IMR-90 (cell line): ENCODE measurements at regions not wholly inside any gene's neighbourhood (a gene's known extent, or its start where the extent isn't known, plus 50 kb on each side); places are given as distances from the start of the nearest gene placed in this dataset.

ENCODE experiments used
- ATAC-seq: fragments of 200-7000 bp; cut with Tn5 transposase; 2 replicates; pipeline ENCODE4 v1.9.1; 2020; ENCODE audit warnings: low read depth, mild to moderate bottlenecking, moderate library complexity
- BruUV-seq: library from RNA; stranded (reverse); fragments of 400-500 nt; replicated peaks from 2 replicates; lab custom pipeline; 2021; lab: Mats Ljungman, UMichigan
- CTCF ChIA-PET: fragments of 300-600 bp; formaldehyde crosslinking; extraction: SDS; loops from one replicate; lab custom pipeline; 2021; ENCODE audit warnings: antibody characterized with exemption; lab: Yijun Ruan, JAX
- POLR2A ChIA-PET: fragments of 300-600 bp; sonication (Branson Sonifier 250); formaldehyde crosslinking; loops from one replicate; lab custom pipeline; 2022; ENCODE audit warnings: antibody characterized with exemption; ENCODE audit not compliant: unreplicated experiment; lab: Charles Lee
- DNase-seq: peaks from one replicate; pipeline ENCODE4 v3.0.0; 2013
- H2AFZ ChIP-seq: replicated peaks from 2 replicates; pipeline ENCODE3; 2013; ENCODE audit warnings: low read length, mild to moderate bottlenecking; ENCODE audit not compliant: poor library complexity
- H2AK5ac ChIP-seq: 2 replicates; pipeline ENCODE4 v1.6.1; 2013; ENCODE audit warnings: low read depth, low read length, inconsistent platforms
- H2AK9ac ChIP-seq: replicated peaks from 2 replicates; pipeline ENCODE3; 2013; ENCODE audit warnings: mild to moderate bottlenecking, low read depth, low read length, moderate library complexity; ENCODE audit not compliant: poor library complexity
- H2BK120ac ChIP-seq: 2 replicates; pipeline ENCODE4 v1.6.1; 2013; ENCODE audit warnings: low read depth, low read length, inconsistent platforms
- H2BK15ac ChIP-seq: 3 replicates; pipeline ENCODE4 v1.6.1; 2013; ENCODE audit warnings: low read depth, low read length, inconsistent platforms
- H2BK20ac ChIP-seq: 2 replicates; pipeline ENCODE4 v1.6.1; 2013; ENCODE audit warnings: low read depth, mild to moderate bottlenecking, inconsistent platforms, low read length, moderate library complexity
- H2BK5ac ChIP-seq: 2 replicates; pipeline ENCODE4 v1.6.1; 2013; ENCODE audit warnings: mild to moderate bottlenecking, low read depth, low read length, inconsistent platforms; ENCODE audit not compliant: poor library complexity, severe bottlenecking
- H3K14ac ChIP-seq: replicated peaks from 2 replicates; pipeline ENCODE4 v1.6.1; 2013; ENCODE audit warnings: low read depth, low read length, inconsistent platforms
- H3K18ac ChIP-seq: 2 replicates; pipeline ENCODE4 v1.6.1; 2013; ENCODE audit warnings: low read depth, low read length, control low read depth
- H3K23ac ChIP-seq: 2 replicates; pipeline ENCODE4 v1.6.1; 2013; ENCODE audit warnings: low read depth, low read length, inconsistent platforms
- H3K27ac ChIP-seq: 2 replicates; pipeline ENCODE4 v1.5.1; 2013; ENCODE audit warnings: mild to moderate bottlenecking, control low read depth, low read length; ENCODE audit not compliant: insufficient read depth
- H3K27me3 ChIP-seq: 2 replicates; pipeline ENCODE4 v1.6.1; 2013; ENCODE audit warnings: low read length; ENCODE audit not compliant: control insufficient read depth, insufficient read depth
- H3K36me3 ChIP-seq: 2 replicates; pipeline ENCODE4 v1.6.1; 2013; ENCODE audit warnings: low read length, mixed read lengths; ENCODE audit not compliant: control insufficient read depth, insufficient read depth
- H3K4ac ChIP-seq: 2 replicates; pipeline ENCODE4 v1.6.1; 2013; ENCODE audit warnings: low read depth, low read length, inconsistent platforms
- H3K4me1 ChIP-seq: 2 replicates; pipeline ENCODE4 v1.6.1; 2013; ENCODE audit warnings: low read length, mixed read lengths; ENCODE audit not compliant: control insufficient read depth, insufficient read depth
- H3K4me2 ChIP-seq: 2 replicates; pipeline ENCODE4 v1.6.1; 2013; ENCODE audit warnings: low read depth, mild to moderate bottlenecking, control low read depth, low read length, moderate library complexity
- H3K4me3 ChIP-seq: 2 replicates; pipeline ENCODE4 v1.5.1; 2013; ENCODE audit warnings: low read depth, mild to moderate bottlenecking, control low read depth, low read length, moderate library complexity; ENCODE audit not compliant: insufficient read depth
- H3K56ac ChIP-seq: 2 replicates; pipeline ENCODE4 v1.6.1; 2013; ENCODE audit warnings: low read length, inconsistent platforms; ENCODE audit not compliant: insufficient read depth; ENCODE audit errors: extremely low read depth
- H3K79me1 ChIP-seq, 2 experiments: 2 replicates each; pipeline ENCODE4 v1.6.1; 2013; ENCODE audit warnings: low read length in 2 of 2, inconsistent platforms in 1 of 2, low read depth in 1 of 2
- H3K9ac ChIP-seq: 2 replicates; pipeline ENCODE4 v1.6.1; 2013; ENCODE audit warnings: low read depth, low read length, control low read depth
- H3K9me1 ChIP-seq: 2 replicates; pipeline ENCODE4 v1.6.1; 2013; ENCODE audit warnings: low read length, inconsistent platforms; ENCODE audit not compliant: insufficient read depth
- H3K9me3 ChIP-seq: 2 replicates; pipeline ENCODE4 v1.6.1; 2013; ENCODE audit warnings: low read length; ENCODE audit not compliant: control insufficient read depth, insufficient read depth
- H4K20me1 ChIP-seq: 2 replicates; pipeline ENCODE4 v1.6.1; 2013; ENCODE audit warnings: low read length, inconsistent platforms; ENCODE audit not compliant: insufficient read depth
- H4K5ac ChIP-seq: 2 replicates; pipeline ENCODE4 v1.6.1; 2013; ENCODE audit warnings: mild to moderate bottlenecking, low read depth, low read length, control low read depth
- H4K8ac ChIP-seq, 2 experiments: 2 replicates each; pipeline ENCODE4 v1.6.1; 2013; ENCODE audit warnings: low read depth in 2 of 2, low read length in 2 of 2, control low read depth in 1 of 2, inconsistent platforms in 1 of 2
- H4K91ac ChIP-seq: 2 replicates; pipeline ENCODE4 v1.6.1; 2013; ENCODE audit warnings: low read depth, low read length, inconsistent platforms; ENCODE audit not compliant: insufficient read depth
- BHLHE40 ChIP-seq: fragments of 150-350 bp; IDR thresholded peaks from 2 replicates; pipeline ENCODE4 v1.6.1; 2016; ENCODE audit warnings: mild to moderate bottlenecking, low read depth, low read length
- CHD1 ChIP-seq: IDR thresholded peaks from 2 replicates; pipeline ENCODE4 v1.6.1; 2012; ENCODE audit warnings: low read depth, low read length, improper control_type of control experiment
- MAFK ChIP-seq: IDR thresholded peaks from 2 replicates; pipeline ENCODE4 v1.6.1; 2012; ENCODE audit warnings: low read depth, low read length, improper control_type of control experiment
- MAZ ChIP-seq: IDR thresholded peaks from 2 replicates; pipeline ENCODE4 v1.6.1; 2012; ENCODE audit warnings: low read depth, mild to moderate bottlenecking, low read length, improper control_type of control experiment, moderate library complexity, borderline replicate concordance
- USF2 ChIP-seq: fragments of 150-350 bp; IDR thresholded peaks from 2 replicates; pipeline ENCODE4 v1.6.1; 2017; ENCODE audit warnings: mild to moderate bottlenecking, antibody characterized with exemption, low read length, low read depth
- WGBS, 2 experiments: methylation state at CpG; one replicate each; pipeline versions ENCODE4 v1.1.5 to v1.1.7; 2013; ENCODE audit warnings: missing lambda C conversion rate in 2 of 2; ENCODE audit not compliant: insufficient read length in 1 of 2; ENCODE audit errors: extremely low coverage in 2 of 2; 5-methylcytosine and 5-hydroxymethylcytosine counted together
- dilution Hi-C: fragments of 300-500 bp; cut with HindIII; formaldehyde crosslinking; loops from one replicate; pipeline ENCODE4 v1.14.3; 2018; ENCODE audit warnings: low sequenced_read_pairs; ENCODE audit not compliant: unreplicated experiment
- in situ Hi-C: fragments of 300-500 bp; cut with MboI; formaldehyde crosslinking; loops from 3 replicates; pipeline ENCODE4 v1.14.3; 2019; ENCODE audit warnings: low sequenced_read_pairs, inconsistent platforms, mixed read lengths
- intact Hi-C: fragments of 100-400 bp; cut with micrococcal nuclease; formaldehyde crosslinking; loops from 2 replicates; pipeline ENCODE4 v1.10.0; 2022

- H3K4me1 ChIP-seq = no peaks in the 10 kb centered on the region
- no peak overlapping the region for H2AK5ac ChIP-seq
- H3K27ac ChIP-seq = no peak overlapping the region
- H3K56ac ChIP-seq = no peak overlapping the region
- H3K9me3 ChIP-seq = peaks cover 9% of the 10 kb centered on the region
- DNase-seq (no peak), ATAC-seq (no peak)
- H3K18ac ChIP-seq = no peak overlapping the region
- H2BK20ac ChIP-seq = no peak overlapping the region
- intact Hi-C loops = no loop called here
- no peak overlapping the region for H2BK120ac ChIP-seq
- WGBS, 2 experiments = 32% methylated on average over 3 of the region's 11 CpGs; no CpG with 5 or more reads in 1 of the 2 experiments
- no peak overlapping the region for H3K23ac ChIP-seq
- no peak overlapping the region for H2AFZ ChIP-seq
- H3K36me3 ChIP-seq = no peaks in the 10 kb centered on the region
- H3K9ac ChIP-seq = no peak overlapping the region
- H4K20me1 ChIP-seq = no peaks in the 10 kb centered on the region
- H3K14ac ChIP-seq = no peak overlapping the region
- no peaks in the 10 kb centered on the region for H3K9me1 ChIP-seq
- CTCF ChIA-PET = no interaction called here
- no TSS peak for BruUV-seq
- H3K4me2 ChIP-seq = no peak overlapping the region
- H2BK15ac ChIP-seq = no peak overlapping the region
- no peak overlapping the region for H4K91ac ChIP-seq
- dilution Hi-C loops = no loop called here
- TF ChIP-seq CHD1 = no peak
- no peak for TF ChIP-seq MAZ
- no peak for TF ChIP-seq BHLHE40
- no peak for TF ChIP-seq MAFK
- no peak for TF ChIP-seq USF2
- no peak overlapping the region for H3K4me3 ChIP-seq
- no peak overlapping the region for H4K8ac ChIP-seq
- H3K4ac ChIP-seq = no peak overlapping the region
- no peak overlapping the region for H4K5ac ChIP-seq
- no peaks in the 10 kb centered on the region for H3K79me1 ChIP-seq
- H2AK9ac ChIP-seq = no peak overlapping the region
- in situ Hi-C loops = no loop called here
- POLR2A ChIA-PET = no interaction called here
- H3K27me3 ChIP-seq = no peaks in the 10 kb centered on the region
- no peak overlapping the region for H2BK5ac ChIP-seq
These were observed 736.7 kb upstream of the GBE1 start for GRCh38 chr3:82498186-82498585.
